Mesenchymal stem cell (in vitro differentiated cells and primary cell): ENCODE measurements at regions not wholly inside any gene's neighbourhood (a gene's known extent, or its start where the extent isn't known, plus 50 kb on each side); places are given as distances from the start of the nearest gene placed in this dataset.

ENCODE experiments used
- DNase-seq: peaks from one replicate; pipeline ENCODE4 v3.0.0-alpha.2; 2013
- H2AFZ ChIP-seq: one replicate; pipeline ENCODE4 v1.6.1; 2013; ENCODE audit warnings: low read depth, mild to moderate bottlenecking, control low read depth, inconsistent platforms, low read length, moderate library complexity
- H2AK5ac ChIP-seq: 2 replicates; pipeline ENCODE4 v1.6.1; 2013; ENCODE audit warnings: low read length, moderate library complexity, mild to moderate bottlenecking, inconsistent platforms; ENCODE audit not compliant: severe bottlenecking
- H2BK120ac ChIP-seq: one replicate; pipeline ENCODE4 v1.6.1; 2013; ENCODE audit warnings: low read depth, mild to moderate bottlenecking, inconsistent platforms, low read length, moderate library complexity
- H2BK12ac ChIP-seq, 2 experiments: one replicate each; pipeline ENCODE4 v1.6.1; 2013; ENCODE audit warnings: inconsistent platforms in 2 of 2, low read length in 2 of 2, mild to moderate bottlenecking in 2 of 2, moderate library complexity in 2 of 2, control low read depth in 1 of 2
- H2BK15ac ChIP-seq: one replicate; pipeline ENCODE4 v1.6.1; 2013; ENCODE audit warnings: mild to moderate bottlenecking, low read depth, inconsistent platforms; ENCODE audit not compliant: poor library complexity, severe bottlenecking
- H2BK5ac ChIP-seq: 2 replicates; pipeline ENCODE4 v1.6.1; 2013; ENCODE audit warnings: low read depth, mild to moderate bottlenecking, low read length, control low read depth, inconsistent platforms; ENCODE audit not compliant: poor library complexity, severe bottlenecking
- H3K14ac ChIP-seq, 2 experiments: one replicate each; pipeline ENCODE4 v1.6.1; 2013; ENCODE audit warnings: inconsistent platforms in 2 of 2, low read length in 2 of 2, control low read depth in 1 of 2, mild to moderate bottlenecking in 1 of 2, moderate library complexity in 1 of 2
- H3K18ac ChIP-seq, 2 experiments: one replicate each; pipeline ENCODE4 v1.6.1; 2013; ENCODE audit warnings: inconsistent platforms in 2 of 2, low read length in 2 of 2, control low read depth in 1 of 2, low read depth in 1 of 2, mild to moderate bottlenecking in 1 of 2
- H3K23ac ChIP-seq, 2 experiments: one replicate each; pipeline ENCODE4 v1.6.1; 2013; ENCODE audit warnings: inconsistent platforms in 2 of 2, low read length in 2 of 2, mild to moderate bottlenecking in 2 of 2, moderate library complexity in 2 of 2, control low read depth in 1 of 2
- H3K27ac ChIP-seq: 2 replicates; pipeline ENCODE4 v1.5.1; 2013; ENCODE audit warnings: mild to moderate bottlenecking, moderate library complexity, low read length, control low read depth, inconsistent platforms; ENCODE audit not compliant: poor library complexity, severe bottlenecking
- H3K27me3 ChIP-seq, 2 experiments: 2 replicates each; pipeline versions ENCODE4 v1.6.1 to v1.7.0; 2013; ENCODE audit warnings: low read length in 2 of 2, mild to moderate bottlenecking in 2 of 2, moderate library complexity in 2 of 2, control low read depth in 1 of 2, inconsistent platforms in 1 of 2; ENCODE audit not compliant: control insufficient read depth in 1 of 2, insufficient read depth in 1 of 2
- H3K36me3 ChIP-seq, 2 experiments: 2 replicates each; pipeline versions ENCODE4 v1.6.1 to v1.7.0; 2013; ENCODE audit warnings: low read length in 2 of 2, control low read depth in 1 of 2, inconsistent platforms in 1 of 2, low read depth in 1 of 2, mild to moderate bottlenecking in 1 of 2; ENCODE audit not compliant: insufficient read depth in 2 of 2, control insufficient read depth in 1 of 2
- H3K4ac ChIP-seq, 2 experiments: one replicate each; pipeline ENCODE4 v1.6.1; 2013; ENCODE audit warnings: inconsistent platforms in 2 of 2, low read length in 2 of 2, mild to moderate bottlenecking in 2 of 2, moderate library complexity in 2 of 2, control low read depth in 1 of 2, low read depth in 1 of 2
- H3K4me1 ChIP-seq: 2 replicates; pipeline ENCODE4 v1.6.1; 2013; ENCODE audit warnings: low read depth, low read length, control low read depth; ENCODE audit not compliant: control insufficient read depth, insufficient read depth
- H3K4me2 ChIP-seq: 2 replicates; pipeline ENCODE4 v1.6.1; 2013; ENCODE audit warnings: low read length, mild to moderate bottlenecking, inconsistent platforms; ENCODE audit not compliant: poor library complexity, severe bottlenecking
- H3K4me3 ChIP-seq, 2 experiments: 2 replicates each; pipeline versions ENCODE4 v1.5.1 to v1.7.0; 2013; ENCODE audit warnings: low read length in 2 of 2, mild to moderate bottlenecking in 2 of 2, control low read depth in 1 of 2, low read depth in 1 of 2; ENCODE audit not compliant: insufficient read depth in 1 of 2
- H3K79me1 ChIP-seq: replicated peaks from 2 replicates; pipeline ENCODE4 v1.6.1; 2013; ENCODE audit warnings: mild to moderate bottlenecking, control low read depth, low read length, inconsistent platforms; ENCODE audit not compliant: poor library complexity, severe bottlenecking
- H3K9ac ChIP-seq: 2 replicates; pipeline ENCODE4 v1.7.0; 2013; ENCODE audit warnings: mild to moderate bottlenecking, low read length, moderate library complexity
- H3K9me3 ChIP-seq: 2 replicates; pipeline ENCODE4 v1.7.0; 2013; ENCODE audit warnings: mild to moderate bottlenecking, low read length; ENCODE audit not compliant: control insufficient read depth
- H4K8ac ChIP-seq: one replicate; pipeline ENCODE4 v1.6.1; 2013; ENCODE audit warnings: inconsistent platforms, mild to moderate bottlenecking, low read length, moderate library complexity
- H4K91ac ChIP-seq: one replicate; pipeline ENCODE4 v1.6.1; 2013; ENCODE audit warnings: mild to moderate bottlenecking, low read length, inconsistent platforms
- WGBS: methylation state at CpG from one replicate; pipeline ENCODE4 v1.1.7; 2013; ENCODE audit warnings: mixed read lengths; 5-methylcytosine and 5-hydroxymethylcytosine counted together

- Histone ChIP-seq H4K8ac (no peak overlapping the region), H2AK5ac (no peak overlapping the region), H3K4me3 (no peak overlapping the region), H3K18ac (no peak overlapping the region), H2BK120ac (no peak overlapping the region), H3K79me1 (no peaks in the 10 kb centered on the region), H2BK12ac (no peak overlapping the region), H3K23ac (no peak overlapping the region), H3K27ac (no peak overlapping the region), H3K36me3 (peaks cover 0 to 3% of the 10 kb centered on the region in 2 experiments), H2BK5ac (no peak overlapping the region), H4K91ac (no peak overlapping the region), H3K14ac (no peak overlapping the region), H3K9me3 (no peaks in the 10 kb centered on the region), H3K9ac (no peak overlapping the region), H3K27me3 (peaks cover 0 to 5% of the 10 kb centered on the region in 2 experiments), H3K4me1 (peaks cover 2% of the 10 kb centered on the region), H2AFZ (no peak overlapping the region), H3K4me2 (no peak overlapping the region), H3K4ac (no peak overlapping the region), H2BK15ac (no peak overlapping the region)
- DNase-seq = no peak
- 90% methylated on average over 18 of the region's 20 CpGs for WGBS
Observed at GRCh38 chr22:49097171-49097925, 730.3 kb downstream of the BRD1 start.

- H3K14ac ChIP-seq = no peak overlapping the region
- no peak overlapping the region for H3K18ac ChIP-seq
- H3K27me3 ChIP-seq = peaks cover 0 to 5% of the 10 kb centered on the region in 2 experiments
- no peak overlapping the region for H3K4ac ChIP-seq
- H3K27ac ChIP-seq = no peak overlapping the region
- H2AFZ ChIP-seq = no peak overlapping the region
- H4K91ac ChIP-seq = no peak overlapping the region
- no peaks in the 10 kb centered on the region for H3K9me3 ChIP-seq
- H3K23ac ChIP-seq = no peak overlapping the region
- peaks cover 2% of the 10 kb centered on the region for H3K4me1 ChIP-seq
- H2BK120ac ChIP-seq = no peak overlapping the region
- WGBS = 77% methylated on average over 9 of the region's 9 CpGs
- H2BK12ac ChIP-seq = no peak overlapping the region
- H3K4me3 ChIP-seq = no peak overlapping the region
- H4K8ac ChIP-seq = no peak overlapping the region
- H3K79me1 ChIP-seq = no peaks in the 10 kb centered on the region
- H3K36me3 ChIP-seq = peaks cover 0 to 3% of the 10 kb centered on the region in 2 experiments
- H2BK5ac ChIP-seq = no peak overlapping the region
- DNase-seq = no peak
- H3K4me2 ChIP-seq = no peak overlapping the region
- no peak overlapping the region for H3K9ac ChIP-seq
- no peak overlapping the region for H2AK5ac ChIP-seq
- no peak overlapping the region for H2BK15ac ChIP-seq
Observed at GRCh38 chr22:49096476-49096875, 731.2 kb downstream of the BRD1 start.

GRCh38 chr22:49095366-49095765 lies 732.3 kb downstream of the BRD1 start:
- H3K9me3 ChIP-seq = no peaks in the 10 kb centered on the region
- H3K14ac ChIP-seq = no peak overlapping the region
- H3K36me3 ChIP-seq = peaks cover 0 to 3% of the 10 kb centered on the region in 2 experiments
- H3K9ac ChIP-seq = no peak overlapping the region
- H4K91ac ChIP-seq = no peak overlapping the region
- no peaks in the 10 kb centered on the region for H3K79me1 ChIP-seq
- no peak overlapping the region for H3K27ac ChIP-seq
- no peak overlapping the region for H3K23ac ChIP-seq
- H3K4me3 ChIP-seq = no peak overlapping the region
- H3K4ac ChIP-seq = no peak overlapping the region
- peaks cover 2% of the 10 kb centered on the region for H3K4me1 ChIP-seq
- no peak overlapping the region for H2BK120ac ChIP-seq
- DNase-seq = no peak
- no peak overlapping the region for H2BK5ac ChIP-seq
- no peak overlapping the region for H3K18ac ChIP-seq
- 88% methylated on average over 19 of the region's 19 CpGs for WGBS
- H2BK15ac ChIP-seq = no peak overlapping the region
- H2AFZ ChIP-seq = no peak overlapping the region
- H3K27me3 ChIP-seq = peaks cover 0 to 4% of the 10 kb centered on the region in 2 experiments
- no peak overlapping the region for H2BK12ac ChIP-seq
- H2AK5ac ChIP-seq = no peak overlapping the region
- H3K4me2 ChIP-seq = no peak overlapping the region
- no peak overlapping the region for H4K8ac ChIP-seq

- Histone ChIP-seq H3K4ac (no peak overlapping the region), H3K14ac (no peak overlapping the region), H2BK5ac (no peak overlapping the region), H3K36me3 (peaks cover 0 to 3% of the 10 kb centered on the region in 2 experiments), H4K8ac (no peak overlapping the region), H3K4me2 (no peak overlapping the region), H3K79me1 (no peaks in the 10 kb centered on the region), H3K23ac (no peak overlapping the region), H2BK120ac (no peak overlapping the region), H3K9ac (no peak overlapping the region), H4K91ac (no peak overlapping the region), H2BK15ac (no peak overlapping the region), H3K4me1 (peaks cover 2% of the 10 kb centered on the region), H3K18ac (no peak overlapping the region), H3K27ac (no peak overlapping the region), H3K27me3 (no peaks in the 10 kb centered on the region), H2AFZ (no peak overlapping the region), H2AK5ac (no peak overlapping the region), H3K4me3 (no peak overlapping the region), H2BK12ac (no peak overlapping the region), H3K9me3 (no peaks in the 10 kb centered on the region)
- DNase-seq = no peak
- 76% methylated on average over 17 of the region's 18 CpGs for WGBS
Observed at GRCh38 chr22:49094858-49095257, 732.8 kb downstream of the BRD1 start.
